Spleen (tissue), 7 donors: ENCODE measurements at regions not wholly inside any gene's neighbourhood (a gene's known extent, or its start where the extent isn't known, plus 50 kb on each side); places are given as distances from the start of the nearest gene placed in this dataset.

Experiments
- CTCF ChIP-seq, 11 experiments: fragments of 200-600 bp in 7 of 11; fragments of 450-650 bp in 4 of 11; sonication (generic) in 4 of 11; IDR thresholded peaks in 8 of 11; conservative IDR thresholded peaks in 3 of 11; 1 replicate in 7 of 11; 2 replicates in 4 of 11; pipeline versions ENCODE4 v1.4.0 to v1.8.0; 2016 to 2021; ENCODE audit warnings: antibody characterized with exemption in 11 of 11, inconsistent platforms in 4 of 11, mild to moderate bottlenecking in 1 of 11
- POLR2AphosphoS5 ChIP-seq, 3 donors: sonication (generic); formaldehyde crosslinking; IDR thresholded peaks; one replicate each; pipeline ENCODE4 v1.5.1; 2017; ENCODE audit warnings: antibody characterized with exemption in 3 of 3
- donor health status: DM: no; HTN: no; CAD: no; lungs with moderate emphysema.
- donor health status: DM: no; HTN: no; CAD: no.
- donor health status: DM: no; HTN: no; CAD: no.

DNA sequence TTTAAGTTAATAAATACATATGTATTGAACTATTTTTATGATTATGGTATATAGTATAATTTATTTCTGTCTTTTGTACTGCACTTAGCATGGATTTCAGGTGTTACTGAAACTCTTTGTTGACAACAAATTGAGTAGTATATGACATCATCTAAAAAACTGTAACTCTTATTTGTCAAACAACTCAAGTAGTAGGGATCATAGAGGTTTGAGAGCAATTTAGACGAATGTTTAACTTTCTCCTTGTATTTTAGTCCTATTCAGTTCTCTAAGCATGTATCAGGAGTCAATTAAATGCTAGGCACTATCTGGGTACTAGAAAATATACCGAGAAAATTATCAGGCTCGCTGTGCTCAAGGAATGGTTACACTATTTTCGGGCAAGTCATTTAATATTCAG, 595.2 kb downstream of the METTL15 start:
- TF ChIP-seq CTCF (IDR thresholded peaks at IDR 0.05 in 8 of 11, conservative IDR thresholded peaks at IDR 0.05 in 3 of 11) (no peak), POLR2AphosphoS5 (IDR thresholded peaks at IDR 0.05) (no peak)
